ENCODE measurements at regions not wholly inside any gene's neighbourhood (a gene's known extent, or its start where the extent isn't known, plus 50 kb on each side); places are given as distances from the start of the nearest gene placed in this dataset.

- TF ChIP-seq EZH2 (IDR thresholded peaks at IDR 0.05; ENCODE audit: borderline replicate concordance, low read length) (no peak), CTCF (IDR thresholded peaks at IDR 0.05; ENCODE audit: low read length) (no peak)
- H3K9me2 ChIP-seq (ENCODE audit: low read depth, low read length) = no peaks in the 10 kb centered on the region
- H3K27me3 ChIP-seq (ENCODE audit: insufficient read depth, low read length) = no peaks in the 10 kb centered on the region
- H3K9me3 ChIP-seq (ENCODE audit: low read length) = no peaks in the 10 kb centered on the region
- H3F3A ChIP-seq (ENCODE audit: insufficient read depth, low read length) = no peaks in the 10 kb centered on the region
- no peak overlapping the region for H3K9ac ChIP-seq (ENCODE audit: low read length)
- no peak overlapping the region for H2AFZ ChIP-seq (ENCODE audit: low read length)
- no peaks in the 10 kb centered on the region for H3K36me3 ChIP-seq (ENCODE audit: insufficient read depth, low read length)
- no peak overlapping the region for H3K27ac ChIP-seq (ENCODE audit: low read depth, low read length, poor library complexity, severe bottlenecking)
- no peak overlapping the region for H3K4me2 ChIP-seq (ENCODE audit: low read length)
- no peaks in the 10 kb centered on the region for H4K20me1 ChIP-seq (ENCODE audit: insufficient read depth, low read length)
- no peaks in the 10 kb centered on the region for H3K79me2 ChIP-seq (ENCODE audit: insufficient read depth, low read length)
- H3K4me1 ChIP-seq (ENCODE audit: insufficient read depth, low read length, severe bottlenecking) = no peaks in the 10 kb centered on the region
- no peak overlapping the region for H3K4me3 ChIP-seq (ENCODE audit: low read depth, low read length, poor library complexity, severe bottlenecking)
Measured at GRCh38 chr13:44807449-44808034, 181.7 kb downstream of the NUFIP1 start.

- Histone ChIP-seq H4K20me1 (ENCODE audit: insufficient read depth, low read length) (no peaks in the 10 kb centered on the region), H3K79me2 (ENCODE audit: insufficient read depth, low read length) (no peaks in the 10 kb centered on the region), H3K9ac (ENCODE audit: low read length) (no peak overlapping the region), H3K4me2 (ENCODE audit: low read length) (no peak overlapping the region), H2AFZ (ENCODE audit: low read length) (no peak overlapping the region), H3K9me3 (ENCODE audit: low read length) (no peaks in the 10 kb centered on the region), H3K27me3 (ENCODE audit: insufficient read depth, low read length) (no peaks in the 10 kb centered on the region), H3F3A (ENCODE audit: insufficient read depth, low read length) (no peaks in the 10 kb centered on the region), H3K4me3 (ENCODE audit: low read depth, low read length, poor library complexity, severe bottlenecking) (no peak overlapping the region), H3K27ac (ENCODE audit: low read depth, low read length, poor library complexity, severe bottlenecking) (no peak overlapping the region), H3K36me3 (ENCODE audit: insufficient read depth, low read length) (no peaks in the 10 kb centered on the region), H3K9me2 (ENCODE audit: low read depth, low read length) (no peaks in the 10 kb centered on the region), H3K4me1 (ENCODE audit: insufficient read depth, low read length, severe bottlenecking) (no peaks in the 10 kb centered on the region)
- TF ChIP-seq CTCF (IDR thresholded peaks at IDR 0.05; ENCODE audit: low read length) = no peak
Measured at GRCh38 chr13:44806826-44807225, 182.4 kb downstream of the NUFIP1 start.

GRCh38 chr13:44805585-44805984 is 183.7 kb downstream of the NUFIP1 start:
- Histone ChIP-seq H4K20me1 (ENCODE audit: insufficient read depth, low read length) (no peaks in the 10 kb centered on the region), H3K4me2 (ENCODE audit: low read length) (no peak overlapping the region), H3K27me3 (ENCODE audit: insufficient read depth, low read length) (no peaks in the 10 kb centered on the region), H3K36me3 (ENCODE audit: insufficient read depth, low read length) (no peaks in the 10 kb centered on the region), H2AFZ (ENCODE audit: low read length) (no peak overlapping the region), H3F3A (ENCODE audit: insufficient read depth, low read length) (no peaks in the 10 kb centered on the region), H3K4me1 (ENCODE audit: insufficient read depth, low read length, severe bottlenecking) (no peaks in the 10 kb centered on the region), H3K9me2 (ENCODE audit: low read depth, low read length) (no peaks in the 10 kb centered on the region), H3K27ac (ENCODE audit: low read depth, low read length, poor library complexity, severe bottlenecking) (no peak overlapping the region), H3K9ac (ENCODE audit: low read length) (no peak overlapping the region), H3K9me3 (ENCODE audit: low read length) (no peaks in the 10 kb centered on the region), H3K79me2 (ENCODE audit: insufficient read depth, low read length) (no peaks in the 10 kb centered on the region), H3K4me3 (ENCODE audit: low read depth, low read length, poor library complexity, severe bottlenecking) (no peak overlapping the region)
- no peak for TF ChIP-seq CTCF (IDR thresholded peaks at IDR 0.05; ENCODE audit: low read length)
- no peak for TF ChIP-seq EZH2 (IDR thresholded peaks at IDR 0.05; ENCODE audit: borderline replicate concordance, low read length)

Data from OCI-LY1 (cell line).